BE2C (cell line): ENCODE measurements at regions not wholly inside any gene's neighbourhood (a gene's known extent, or its start where the extent isn't known, plus 50 kb on each side); places are given as distances from the start of the nearest gene placed in this dataset.
"Not testable (repeated sequence)": the region's sequence is repeated elsewhere in the genome, so short reads cannot be mapped to it uniquely, and the experiment has no call there.

Experiments used
- DNase-seq: peaks from one replicate; pipeline ENCODE4 v3.0.0-alpha.2; 2020
- H3K27me3 ChIP-seq: fragments of 250-450 bp; sonication (Bioruptor Pico); 2 replicates; pipeline ENCODE4 v1.5.1; 2020; ENCODE audit warnings: mild to moderate bottlenecking
- H3K36me3 ChIP-seq: fragments of 250-450 bp; sonication (Bioruptor Pico); 2 replicates; pipeline ENCODE4 v1.5.1; 2020; ENCODE audit warnings: mild to moderate bottlenecking
- H3K4me1 ChIP-seq: fragments of 250-450 bp; sonication (Bioruptor Pico); 2 replicates; pipeline ENCODE4 v1.5.1; 2020
- H3K4me3 ChIP-seq: 2 replicates; pipeline ENCODE4 v1.5.1; 2011; ENCODE audit warnings: low read depth, low read length
- H3K9me3 ChIP-seq: fragments of 250-450 bp; sonication (Bioruptor Pico); 2 replicates; pipeline ENCODE4 v1.5.1; 2020
- CTCF ChIP-seq: IDR thresholded peaks from 2 replicates; pipeline ENCODE4 v1.5.1; 2012; ENCODE audit warnings: mild to moderate bottlenecking, low read depth, low read length

GRCh38 chr1:227415115-227415790 lies 97.0 kb upstream of the CDC42BPA start:
- DNase-seq = no peak

GRCh38 chr1:227411066-227411465 lies 92.8 kb upstream of the CDC42BPA start:
- DNase-seq = no peak
- Histone ChIP-seq H3K36me3 (no peaks in the 10 kb centered on the region), H3K9me3 (no peaks in the 10 kb centered on the region), H3K27me3 (no peaks in the 10 kb centered on the region), H3K4me3 (no peak overlapping the region), H3K4me1 (no peaks in the 10 kb centered on the region)
- TF ChIP-seq CTCF = no peak

More at GRCh38 chr1:227415115-227415790, 97.0 kb upstream of the CDC42BPA start:
- H3K36me3 ChIP-seq = no peaks in the 10 kb centered on the region
- H3K27me3 ChIP-seq = no peaks in the 10 kb centered on the region
- H3K9me3 ChIP-seq = no peaks in the 10 kb centered on the region
- no peak overlapping the region for H3K4me3 ChIP-seq
- no peaks in the 10 kb centered on the region for H3K4me1 ChIP-seq
- no peak for TF ChIP-seq CTCF

GRCh38 chr1:227406332-227406731 lies 88.0 kb upstream of the CDC42BPA start:
- H3K36me3 ChIP-seq, H3K9me3 ChIP-seq, H3K4me3 ChIP-seq, DNase-seq, H3K4me1 ChIP-seq, H3K27me3 ChIP-seq: not testable (repeated sequence)

- H3K4me1 ChIP-seq = no peaks in the 10 kb centered on the region
- TF ChIP-seq CTCF = no peak
- H3K4me3 ChIP-seq = no peak overlapping the region
- H3K27me3 ChIP-seq = no peaks in the 10 kb centered on the region
- no peaks in the 10 kb centered on the region for H3K9me3 ChIP-seq
- no peaks in the 10 kb centered on the region for H3K36me3 ChIP-seq
- no peak for DNase-seq
Observed at GRCh38 chr1:227403535-227403934, 85.2 kb upstream of the CDC42BPA start.

GRCh38 chr1:227401562-227402342 lies 83.5 kb upstream of the CDC42BPA start:
- Histone ChIP-seq H3K4me1 (no peaks in the 10 kb centered on the region), H3K9me3 (no peaks in the 10 kb centered on the region), H3K36me3 (no peaks in the 10 kb centered on the region), H3K27me3 (no peaks in the 10 kb centered on the region), H3K4me3 (no peak overlapping the region)
- DNase-seq = no peak
- TF ChIP-seq CTCF = no peak

GRCh38 chr1:227399152-227399730 lies 80.9 kb upstream of the CDC42BPA start:
- Histone ChIP-seq H3K27me3 (no peaks in the 10 kb centered on the region), H3K4me3 (no peak overlapping the region), H3K9me3 (no peaks in the 10 kb centered on the region), H3K36me3 (no peaks in the 10 kb centered on the region), H3K4me1 (no peaks in the 10 kb centered on the region)
- no peak for TF ChIP-seq CTCF
- DNase-seq = no peak
